ENCODE measurements at regions not wholly inside any gene's neighbourhood (a gene's known extent, or its start where the extent isn't known, plus 50 kb on each side); places are given as distances from the start of the nearest gene placed in this dataset.
"Not testable (repeated sequence)": the region's sequence is repeated elsewhere in the genome, so short reads cannot be mapped to it uniquely, and the experiment has no call there.

- DNase-seq (ENCODE audit: low read depth): no peak
Measured at GRCh38 chr3:153028381-153028780, 133.6 kb upstream of the RAP2B start.

DNA sequence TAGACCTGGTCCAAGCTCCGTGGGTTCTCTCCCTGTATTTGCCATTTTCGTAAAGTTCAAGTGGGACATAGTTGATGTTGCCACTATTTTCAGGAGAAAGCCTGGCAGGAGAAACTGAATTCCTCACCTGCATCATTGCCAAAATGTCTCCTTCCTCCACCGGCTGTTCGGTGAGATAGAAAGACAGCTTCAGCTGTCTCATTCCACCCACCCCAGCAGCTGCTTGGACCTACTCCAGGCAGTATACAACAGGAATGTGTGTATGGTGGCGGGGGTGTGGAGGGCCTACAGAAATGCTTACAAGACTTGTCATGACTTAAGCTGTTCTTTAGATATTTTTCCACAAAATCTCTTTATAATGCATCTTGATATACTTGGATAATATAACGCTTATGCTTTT lies 132.7 kb upstream of the RAP2B start:
- DNase-seq (ENCODE audit: low read depth): peak; percentile 22

- DNase-seq (ENCODE audit: low read depth): no peak
Measured at GRCh38 chr3:153032891-153033290, 129.1 kb upstream of the RAP2B start.

- no peak for DNase-seq (ENCODE audit: low read depth)
Measured at GRCh38 chr3:153036846-153037245, 125.2 kb upstream of the RAP2B start.

- no peak for DNase-seq (ENCODE audit: low read depth)
Measured at GRCh38 chr3:153038367-153038766, 123.7 kb upstream of the RAP2B start.

- no peak for DNase-seq (ENCODE audit: low read depth)
Measured at GRCh38 chr3:153038779-153039178, 123.2 kb upstream of the RAP2B start.

GRCh38 chr3:153041181-153041580 lies 120.8 kb upstream of the RAP2B start:
- no peak for DNase-seq (ENCODE audit: low read depth)

GRCh38 chr3:153042088-153042487 lies 119.9 kb upstream of the RAP2B start:
- DNase-seq (ENCODE audit: low read depth): no peak

DNA sequence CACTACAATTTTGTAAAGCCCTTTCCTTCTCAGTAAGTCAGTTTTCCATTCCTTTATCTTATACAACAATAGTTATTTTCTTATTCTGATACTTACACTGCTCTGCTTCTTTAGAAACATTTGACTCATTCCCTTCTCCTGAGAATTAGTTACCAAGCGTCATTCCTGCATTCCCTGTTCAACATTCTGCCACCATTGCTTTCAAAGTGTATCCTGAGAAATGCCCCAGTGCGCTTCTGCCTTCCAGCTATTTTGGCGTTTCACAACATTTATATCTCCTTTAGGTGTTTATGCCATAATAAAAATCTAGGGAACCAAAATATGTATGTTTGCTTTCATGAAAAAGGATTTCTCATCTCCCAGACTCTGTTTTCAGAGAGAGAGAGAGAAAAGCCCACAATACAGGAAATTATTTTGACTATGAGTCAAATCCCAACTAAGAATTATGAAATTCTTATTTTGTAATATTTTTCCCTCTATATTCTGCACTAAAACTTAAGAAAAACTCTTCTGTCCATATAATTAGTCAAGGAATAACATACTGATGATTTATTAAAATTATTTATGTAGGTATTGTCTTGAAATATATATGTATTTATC lies 118.2 kb upstream of the RAP2B start:
- DNase-seq (ENCODE audit: low read depth): no peak

- no peak for DNase-seq (ENCODE audit: low read depth)
Measured at GRCh38 chr3:153045150-153045549, 116.9 kb upstream of the RAP2B start.

GRCh38 chr3:153050978-153051377 lies 111.0 kb upstream of the RAP2B start:
- no peak for DNase-seq (ENCODE audit: low read depth)

DNA sequence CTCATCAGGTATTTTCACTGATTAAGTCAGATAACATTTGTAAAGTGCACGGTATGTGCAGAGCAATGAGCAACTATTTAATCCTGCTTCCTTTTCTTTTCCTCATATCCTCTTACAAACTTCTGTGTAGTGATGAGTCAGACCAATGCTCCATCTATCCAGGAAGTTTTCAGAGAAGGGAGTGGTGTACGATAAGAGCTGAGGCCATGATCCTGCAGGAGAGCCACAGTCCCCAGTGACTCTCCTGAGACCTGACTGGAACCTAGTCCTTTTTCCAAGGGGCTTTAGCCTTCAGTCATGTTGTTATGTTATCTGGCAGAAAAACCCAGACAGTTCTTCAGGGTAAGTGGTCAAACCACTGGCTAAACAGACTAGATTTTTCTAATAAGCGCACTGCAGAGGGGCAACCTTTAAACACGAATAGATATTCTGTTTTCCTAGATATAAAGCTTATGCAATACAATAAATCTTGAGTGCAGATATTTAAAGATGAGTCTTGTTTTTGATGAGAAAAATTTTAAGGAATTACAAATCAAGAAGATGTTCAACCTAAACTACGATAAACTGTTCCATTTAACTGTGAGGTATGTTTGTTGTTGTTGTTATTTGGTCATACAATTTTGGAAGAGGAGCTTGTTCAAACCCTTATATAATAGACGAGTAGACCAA lies 110.5 kb upstream of the RAP2B start:
- DNase-seq (ENCODE audit: low read depth): no peak

GRCh38 chr3:153052096-153052460 lies 109.9 kb upstream of the RAP2B start:
- no peak for DNase-seq (ENCODE audit: low read depth)

DNA sequence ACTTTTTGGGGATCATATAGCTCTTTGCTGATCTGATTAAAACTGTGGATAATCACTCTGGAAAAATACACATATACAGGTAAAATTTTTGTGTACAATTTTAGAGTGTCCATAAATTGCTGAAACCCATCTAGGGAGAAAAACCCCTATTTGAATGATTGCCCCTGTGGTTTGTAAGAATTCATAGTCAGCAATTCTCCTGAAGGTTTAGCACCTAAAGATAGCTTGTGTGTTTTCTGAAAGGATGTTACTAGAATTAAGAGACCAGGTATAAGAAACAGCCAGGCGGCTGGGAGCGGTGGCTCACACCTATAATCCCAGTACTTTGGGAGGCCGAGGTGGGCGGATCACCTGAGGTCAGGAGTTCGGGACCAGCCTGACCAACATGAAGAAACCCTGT lies 106.8 kb upstream of the RAP2B start:
- DNase-seq (ENCODE audit: low read depth): no peak

- no peak for DNase-seq (ENCODE audit: low read depth)
Measured at GRCh38 chr3:153055779-153056178, 106.2 kb upstream of the RAP2B start.

DNA sequence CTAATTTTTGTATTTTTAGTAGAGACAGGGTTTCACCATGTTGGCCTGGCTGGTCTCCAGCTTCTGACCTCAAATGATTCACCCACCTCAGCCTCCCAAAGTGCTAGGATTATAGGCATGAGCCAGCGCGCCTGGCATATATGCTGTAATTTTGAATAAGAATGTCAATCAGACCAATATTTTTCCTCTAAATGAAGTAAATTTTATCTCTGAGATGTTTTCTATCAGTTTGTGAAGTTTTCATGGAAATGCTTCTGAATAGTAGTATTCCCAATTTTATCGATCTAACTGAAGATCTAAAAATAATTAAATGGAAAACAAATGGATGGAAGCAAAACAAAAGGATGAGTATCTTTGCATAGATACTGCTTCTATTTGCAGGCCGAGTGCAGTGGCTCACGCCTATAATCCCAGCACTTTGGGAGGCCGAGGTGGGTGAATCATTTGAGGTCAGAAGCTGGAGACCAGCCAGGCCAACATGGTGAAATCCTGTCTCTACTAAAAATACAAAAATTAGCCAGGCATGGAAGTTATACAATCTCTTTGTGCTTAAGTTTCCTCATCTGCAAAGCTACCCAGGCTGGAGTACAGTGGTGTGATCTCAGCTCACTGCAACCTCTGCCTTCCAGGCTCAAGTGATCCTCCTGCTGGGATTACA lies 103.9 kb upstream of the RAP2B start:
- DNase-seq (ENCODE audit: low read depth): not testable (repeated sequence)

DNA sequence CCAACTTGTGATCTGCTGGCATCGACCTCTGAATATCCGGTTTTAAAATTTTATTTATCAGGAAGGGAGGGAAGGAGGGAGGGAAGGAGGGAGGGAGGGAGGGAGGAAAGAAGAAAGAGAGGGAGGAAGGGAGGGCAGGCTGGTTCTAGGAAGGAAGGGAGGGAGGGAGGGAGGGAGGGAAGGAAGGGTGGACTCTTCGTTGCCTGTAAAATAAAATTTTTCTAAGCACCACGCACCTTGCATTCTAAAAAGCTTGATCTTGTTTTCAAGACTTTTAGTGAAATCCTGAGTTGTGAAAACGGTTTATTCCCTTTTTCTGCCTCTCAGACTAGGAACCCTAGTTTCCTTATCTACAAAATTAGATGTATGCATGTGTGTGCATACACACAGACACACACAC lies 101.7 kb upstream of the RAP2B start:
- no peak for DNase-seq (ENCODE audit: low read depth)

- no peak for DNase-seq (ENCODE audit: low read depth)
Measured at GRCh38 chr3:153061938-153062528, 100.0 kb upstream of the RAP2B start.

DNA sequence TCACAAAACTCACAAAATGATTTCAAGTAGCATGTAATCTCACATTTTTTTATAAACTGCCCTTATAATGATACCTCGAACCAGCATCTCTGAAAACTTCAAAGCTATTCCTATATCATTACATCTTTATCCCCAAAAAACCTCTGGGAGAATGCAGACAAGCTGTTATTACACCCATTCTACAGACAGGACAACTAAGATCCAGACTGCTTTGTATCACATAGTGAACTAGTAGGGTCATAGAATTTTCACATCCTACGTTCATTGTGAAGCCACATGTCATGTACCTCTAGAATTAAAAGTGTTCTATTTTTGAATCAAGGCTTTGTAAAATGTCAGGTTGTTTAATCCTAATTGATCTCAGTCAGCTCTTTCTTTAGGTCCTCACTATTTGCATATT lies 98.7 kb upstream of the RAP2B start:
- DNase-seq (ENCODE audit: low read depth): no peak

- DNase-seq (ENCODE audit: low read depth): no peak
Measured at GRCh38 chr3:153066983-153067382, 95.0 kb upstream of the RAP2B start.

- no peak for DNase-seq (ENCODE audit: low read depth)
Measured at GRCh38 chr3:153069598-153070510, 92.2 kb upstream of the RAP2B start.

DNA sequence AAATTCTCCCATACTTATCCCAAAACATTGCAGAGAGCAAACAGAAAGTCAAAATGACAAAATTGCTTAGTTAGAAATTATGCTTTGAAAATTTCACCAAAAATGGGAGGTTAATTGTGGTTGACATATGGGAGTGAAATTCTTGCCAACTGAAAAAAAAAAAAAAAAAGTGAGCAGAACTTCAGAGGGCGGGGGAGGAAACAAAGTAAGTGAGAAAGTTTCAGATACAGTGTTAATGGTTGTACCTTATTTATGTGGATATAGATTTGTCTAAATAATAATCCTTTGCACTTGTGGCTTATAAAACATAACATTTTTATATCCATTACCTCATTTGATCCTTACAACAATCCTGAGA lies 91.5 kb upstream of the RAP2B start:
- no peak for DNase-seq (ENCODE audit: low read depth)
